ENCODE measurements at regions not wholly inside any gene's neighbourhood (a gene's known extent, or its start where the extent isn't known, plus 50 kb on each side); places are given as distances from the start of the nearest gene placed in this dataset.

DNA sequence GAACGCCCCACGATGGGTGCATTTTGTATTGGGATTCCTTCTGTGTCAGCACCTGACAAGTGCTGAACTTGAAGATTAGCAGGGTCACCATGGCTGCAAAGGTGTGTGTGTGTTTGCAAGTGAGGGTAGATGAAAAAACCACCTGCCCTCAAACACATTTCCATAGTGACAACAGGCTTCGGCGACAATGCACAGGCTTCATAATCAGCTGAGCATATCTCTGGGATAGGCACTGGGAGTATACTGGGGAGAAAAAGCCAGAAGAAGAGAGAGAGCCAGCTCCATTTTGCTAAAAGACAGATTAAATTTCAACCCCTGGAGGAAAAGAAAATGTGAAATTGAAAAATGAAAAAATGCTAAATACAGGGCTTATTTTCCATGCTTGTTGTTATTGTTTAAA lies 656.1 kb downstream of the INHBA start:
- no peak for DNase-seq (ENCODE audit: low read depth)

GRCh38 chr7:41046221-41046761 lies 656.6 kb downstream of the INHBA start:
- DNase-seq (ENCODE audit: low read depth): no peak

DNA sequence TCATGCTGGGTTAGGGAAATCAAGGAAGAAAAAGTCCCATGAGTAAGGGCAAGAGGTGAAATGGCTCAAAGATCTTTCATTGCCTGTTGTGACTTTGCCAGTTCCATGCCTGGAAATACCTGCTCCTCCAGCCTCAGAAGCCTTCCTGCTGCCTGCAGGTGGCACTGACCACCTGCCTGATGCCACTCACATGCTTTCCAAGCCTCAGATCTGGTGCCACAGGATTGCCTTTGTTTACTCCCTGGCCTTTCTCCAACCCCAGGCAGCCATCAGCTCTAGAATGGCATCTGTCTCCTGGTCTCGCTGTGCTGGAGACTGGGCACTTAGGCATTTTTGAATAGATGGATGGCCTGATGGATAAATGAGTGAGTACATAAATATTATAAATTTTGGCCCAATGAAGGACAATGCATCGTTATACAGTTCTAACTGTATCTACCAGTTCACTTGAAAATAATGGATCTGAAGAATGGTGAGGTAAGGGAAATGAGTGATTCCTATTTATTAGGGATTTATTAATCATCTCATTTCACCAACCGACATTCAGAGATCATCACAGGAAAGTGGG lies 657.2 kb downstream of the INHBA start:
- no peak for DNase-seq (ENCODE audit: low read depth)

DNA sequence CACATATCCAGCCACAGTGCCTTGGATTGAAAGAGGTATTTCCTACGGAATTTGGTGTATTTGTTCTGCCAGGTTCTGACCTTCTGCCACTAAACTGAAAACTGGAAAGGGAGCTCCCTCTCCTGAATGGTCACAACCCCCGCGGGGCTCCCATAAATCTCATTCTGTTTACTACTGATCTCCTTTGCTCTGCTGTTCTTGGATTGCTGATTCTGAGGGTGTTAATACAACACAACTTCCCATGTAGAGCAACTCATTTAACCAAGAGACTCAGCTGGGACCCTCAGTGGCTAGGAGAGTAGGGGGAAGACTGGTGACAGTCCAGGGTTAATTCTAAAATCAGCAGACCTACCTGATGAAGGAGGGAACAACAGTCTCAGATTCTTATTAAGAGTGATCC lies 662.9 kb downstream of the INHBA start:
- DNase-seq (ENCODE audit: low read depth): no peak

GRCh38 chr7:41039386-41039953 lies 663.4 kb downstream of the INHBA start:
- no peak for DNase-seq (ENCODE audit: low read depth)

- DNase-seq (ENCODE audit: low read depth): no peak
These were observed 664.7 kb downstream of the INHBA start for GRCh38 chr7:41038211-41038610.

GRCh38 chr7:41037691-41038090 lies 665.2 kb downstream of the INHBA start:
- peak; percentile 60 for DNase-seq (ENCODE audit: low read depth)

DNA sequence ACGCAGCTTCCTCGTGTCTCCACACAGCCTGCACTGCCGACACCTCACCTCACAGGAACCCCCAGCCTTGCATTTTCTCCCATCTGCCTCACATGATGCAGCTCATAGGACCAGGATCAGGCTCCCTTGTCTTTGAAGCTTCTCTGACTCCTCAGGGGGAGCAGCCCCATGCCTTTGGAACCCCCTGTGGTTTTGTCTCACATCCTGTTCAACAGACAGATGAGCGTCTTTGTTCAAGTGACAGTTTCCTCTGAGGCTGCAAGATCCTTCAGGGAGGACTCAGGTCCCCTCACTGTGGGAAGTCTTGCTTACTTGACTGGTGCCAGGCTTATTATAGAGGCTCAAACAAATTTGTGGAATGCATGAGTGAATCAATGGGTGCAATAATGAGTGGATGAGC lies 667.1 kb downstream of the INHBA start:
- DNase-seq (ENCODE audit: low read depth): no peak

DNA sequence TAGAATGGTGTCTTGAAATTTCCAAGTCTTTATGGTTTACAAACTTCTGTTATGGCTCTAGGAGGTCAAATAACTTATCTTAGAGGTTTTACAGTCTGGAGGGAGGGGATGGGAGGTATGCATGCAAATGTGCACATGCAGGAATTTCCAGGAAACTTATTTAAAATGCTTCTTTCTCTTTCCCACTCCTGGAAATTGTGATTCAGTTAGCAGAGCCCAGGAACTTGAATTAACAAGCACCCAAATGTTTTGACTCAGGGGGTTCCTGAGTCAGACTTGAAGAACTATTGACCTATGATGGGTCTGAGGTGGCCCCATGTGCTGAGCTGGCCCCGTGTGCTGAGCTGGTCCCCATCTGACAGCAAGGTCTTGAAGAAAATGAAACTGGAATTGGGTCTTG lies 669.4 kb downstream of the INHBA start:
- no peak for DNase-seq (ENCODE audit: low read depth)

DNA sequence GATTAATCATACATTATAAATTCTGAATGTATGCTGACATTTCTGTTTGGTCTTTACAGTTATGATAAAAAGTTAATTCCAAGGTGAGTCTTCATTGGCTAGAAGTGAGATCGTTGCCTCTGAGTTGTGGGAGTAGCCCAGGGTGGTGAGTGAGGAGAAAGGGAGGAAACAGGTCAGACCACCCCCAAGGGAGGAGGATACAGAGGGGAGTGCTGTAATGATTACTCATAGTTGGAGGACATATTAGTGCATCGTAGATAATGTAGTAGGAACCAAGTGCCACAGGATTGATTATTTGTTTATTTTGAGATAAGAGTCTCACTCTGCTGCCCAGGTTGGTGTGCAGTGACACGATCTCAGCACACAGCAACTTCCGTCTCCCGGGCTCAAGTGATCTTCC lies 672.2 kb downstream of the INHBA start:
- DNase-seq (ENCODE audit: low read depth): no peak

DNA sequence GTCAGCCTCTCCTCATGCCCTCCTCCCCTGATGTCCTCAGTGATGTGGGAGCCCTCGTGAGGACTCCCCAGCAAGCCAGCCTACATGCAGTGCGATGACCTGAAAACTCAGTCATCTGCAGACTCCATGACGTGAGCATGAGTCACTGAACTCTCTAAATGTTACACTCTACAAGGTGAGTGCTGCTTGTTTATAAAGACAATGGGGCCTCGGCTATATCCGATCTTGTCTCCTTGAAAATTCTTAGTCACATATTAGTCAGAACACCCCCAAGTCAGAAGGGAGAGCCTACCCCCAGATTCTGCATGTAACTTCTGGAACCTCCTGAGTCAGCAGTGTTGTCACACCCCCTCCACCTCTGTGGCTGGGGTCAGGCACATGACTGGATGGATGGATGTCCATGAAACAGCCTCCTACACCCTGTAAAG lies 673.8 kb downstream of the INHBA start:
- no peak for DNase-seq (ENCODE audit: low read depth)

DNA sequence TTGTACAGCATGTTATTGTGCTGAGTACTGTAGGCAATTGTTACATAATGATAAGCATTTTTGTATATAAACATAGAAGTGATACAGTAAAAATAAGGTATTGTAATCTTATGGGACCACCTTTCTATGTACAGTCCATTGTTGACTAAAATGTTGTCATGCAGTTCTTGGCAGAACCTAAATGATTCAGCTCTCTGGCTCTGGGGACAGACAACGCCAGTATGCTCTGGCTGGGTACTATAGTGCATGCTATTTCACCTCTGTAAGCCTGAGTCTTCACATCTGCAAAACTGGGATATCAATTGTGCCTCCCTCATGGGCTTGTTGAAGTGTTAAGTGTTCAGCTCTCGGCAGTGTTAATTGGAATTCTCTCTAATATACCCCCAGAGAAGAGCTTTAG lies 674.3 kb downstream of the INHBA start:
- no peak for DNase-seq (ENCODE audit: low read depth)

- no peak for DNase-seq (ENCODE audit: low read depth)
These were observed 675.3 kb downstream of the INHBA start for GRCh38 chr7:41027428-41028115.

GRCh38 chr7:41024126-41024525 lies 678.8 kb downstream of the INHBA start:
- DNase-seq (ENCODE audit: low read depth): no peak

DNA sequence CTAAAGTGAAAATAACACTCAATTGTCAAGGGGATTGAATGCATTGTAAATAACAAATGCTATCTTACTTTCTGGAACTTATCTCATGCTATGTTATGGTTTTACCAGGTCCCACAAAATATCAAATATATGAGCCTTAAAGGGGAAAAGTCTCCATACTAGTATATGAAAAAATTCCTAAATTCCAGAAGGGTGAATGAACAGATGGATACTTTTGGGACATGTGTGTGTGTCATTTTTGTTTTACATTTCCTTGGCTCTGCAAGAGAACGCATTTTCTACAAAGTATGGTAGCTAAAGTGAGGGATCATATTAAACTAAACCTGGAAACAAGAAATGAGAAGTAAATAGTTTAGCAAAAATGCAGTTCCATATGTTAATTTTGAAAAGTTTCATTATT lies 682.8 kb downstream of the INHBA start:
- no peak for DNase-seq (ENCODE audit: low read depth)

GRCh38 chr7:41013117-41013516 lies 689.8 kb downstream of the INHBA start:
- no peak for DNase-seq (ENCODE audit: low read depth)

GRCh38 chr7:41012041-41012440 lies 690.8 kb downstream of the INHBA start:
- no peak for DNase-seq (ENCODE audit: low read depth)

DNA sequence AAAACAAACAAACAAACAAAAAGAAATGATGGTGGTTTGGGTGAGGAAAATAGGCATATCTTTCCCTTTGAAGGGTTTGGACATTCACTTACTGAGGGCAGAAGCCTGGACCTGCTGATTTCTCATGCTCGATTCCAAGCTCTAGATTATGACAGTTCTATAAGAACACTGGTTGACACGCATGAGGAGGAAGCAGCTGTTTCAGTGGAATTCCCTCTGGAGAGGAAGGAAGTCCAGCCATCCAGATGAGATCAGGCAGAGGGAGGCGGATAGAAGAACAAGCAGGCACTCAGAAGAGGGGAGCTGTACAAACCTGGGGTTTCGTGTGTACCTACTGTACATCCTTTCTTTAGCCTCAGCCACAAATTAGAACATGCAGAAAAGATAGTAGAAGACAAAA lies 691.9 kb downstream of the INHBA start:
- DNase-seq (ENCODE audit: low read depth): no peak

- DNase-seq (ENCODE audit: low read depth): no peak
These were observed 692.5 kb downstream of the INHBA start for GRCh38 chr7:41010418-41010817.

GRCh38 chr7:41007811-41008210 lies 695.1 kb downstream of the INHBA start:
- no peak for DNase-seq (ENCODE audit: low read depth)

GRCh38 chr7:41007351-41007751 lies 695.5 kb downstream of the INHBA start:
- no peak for DNase-seq (ENCODE audit: low read depth)

DNA sequence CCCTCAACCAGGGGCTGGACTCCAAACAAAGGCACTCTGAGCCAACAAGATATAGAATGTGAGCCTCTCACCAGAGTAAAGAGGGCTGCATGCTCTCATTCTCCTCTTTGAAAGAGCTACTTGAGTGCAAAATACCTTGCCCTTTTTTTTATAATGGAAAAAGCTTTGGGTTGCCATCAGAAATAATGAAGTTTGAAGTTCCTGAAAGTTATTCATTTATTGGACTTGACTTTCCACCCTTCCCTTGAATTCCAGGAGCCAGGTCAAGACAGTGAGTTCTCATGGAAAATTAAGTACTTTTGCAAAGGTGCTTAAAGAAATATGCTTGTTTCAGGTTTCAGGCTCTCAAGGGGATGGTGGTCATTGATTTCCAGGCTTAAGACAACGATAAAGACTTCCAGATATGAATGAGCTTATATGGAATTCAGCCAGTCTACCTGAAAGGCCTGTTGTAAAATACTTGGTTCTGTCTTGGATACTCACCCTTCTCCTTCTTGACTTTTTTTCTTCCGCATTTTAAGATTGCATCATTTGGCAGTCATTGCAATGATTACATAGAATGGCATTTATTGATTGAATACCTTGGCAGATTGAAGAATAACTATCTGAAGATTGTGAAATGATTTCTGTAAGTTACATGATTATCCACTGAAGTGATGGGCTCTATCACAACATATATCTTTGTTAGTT lies 696.4 kb downstream of the INHBA start:
- DNase-seq (ENCODE audit: low read depth): no peak
